ENCODE measurements at regions not wholly inside any gene's neighbourhood (a gene's known extent, or its start where the extent isn't known, plus 50 kb on each side); places are given as distances from the start of the nearest gene placed in this dataset.

DNA sequence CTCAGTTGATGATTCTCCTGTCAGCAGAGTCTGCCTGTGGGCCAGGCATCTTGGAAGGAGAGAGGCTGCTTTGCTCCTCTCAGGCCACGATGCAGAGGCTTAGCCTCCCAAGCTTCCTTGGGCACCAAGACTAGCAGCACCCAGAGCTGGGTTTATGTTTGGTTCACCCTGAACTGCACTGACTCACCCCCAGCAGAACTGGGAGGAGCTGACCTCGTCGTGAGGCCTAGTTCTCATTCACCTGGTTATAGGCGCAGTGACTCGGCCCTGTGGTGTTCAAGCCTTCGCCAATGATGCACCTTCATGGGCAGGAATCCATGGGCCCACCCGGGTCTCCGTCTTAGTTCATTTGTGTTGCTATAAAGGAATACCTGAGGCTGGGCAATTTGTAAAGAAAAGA, 122.0 kb upstream of the ZNF438 start:
- TF ChIP-seq, protein P1, sequence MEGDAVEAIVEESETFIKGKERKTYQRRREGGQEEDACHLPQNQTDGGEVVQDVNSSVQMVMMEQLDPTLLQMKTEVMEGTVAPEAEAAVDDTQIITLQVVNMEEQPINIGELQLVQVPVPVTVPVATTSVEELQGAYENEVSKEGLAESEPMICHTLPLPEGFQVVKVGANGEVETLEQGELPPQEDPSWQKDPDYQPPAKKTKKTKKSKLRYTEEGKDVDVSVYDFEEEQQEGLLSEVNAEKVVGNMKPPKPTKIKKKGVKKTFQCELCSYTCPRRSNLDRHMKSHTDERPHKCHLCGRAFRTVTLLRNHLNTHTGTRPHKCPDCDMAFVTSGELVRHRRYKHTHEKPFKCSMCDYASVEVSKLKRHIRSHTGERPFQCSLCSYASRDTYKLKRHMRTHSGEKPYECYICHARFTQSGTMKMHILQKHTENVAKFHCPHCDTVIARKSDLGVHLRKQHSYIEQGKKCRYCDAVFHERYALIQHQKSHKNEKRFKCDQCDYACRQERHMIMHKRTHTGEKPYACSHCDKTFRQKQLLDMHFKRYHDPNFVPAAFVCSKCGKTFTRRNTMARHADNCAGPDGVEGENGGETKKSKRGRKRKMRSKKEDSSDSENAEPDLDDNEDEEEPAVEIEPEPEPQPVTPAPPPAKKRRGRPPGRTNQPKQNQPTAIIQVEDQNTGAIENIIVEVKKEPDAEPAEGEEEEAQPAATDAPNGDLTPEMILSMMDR (IDR thresholded peaks at IDR 0.05), result no peak
- TF ChIP-seq POLR2A (IDR thresholded peaks at IDR 0.05), result no peak

Data from heart left ventricle (tissue), 13 donors.